DND-41 (cell line): ENCODE measurements at regions not wholly inside any gene's neighbourhood (a gene's known extent, or its start where the extent isn't known, plus 50 kb on each side); places are given as distances from the start of the nearest gene placed in this dataset.

Source experiments
- CTCF ChIP-seq: IDR thresholded peaks from 2 replicates; pipeline ENCODE4 v1.5.1; 2012; ENCODE audit warnings: borderline replicate concordance, low read length, moderate library complexity, mild to moderate bottlenecking; ENCODE audit not compliant: poor library complexity, severe bottlenecking; ENCODE audit errors: extremely low read depth
- EZH2 ChIP-seq: IDR thresholded peaks from 3 replicates; pipeline ENCODE4 v1.6.1; 2012; ENCODE audit warnings: borderline replicate concordance, low read depth, mild to moderate bottlenecking, moderate library complexity, low read length, inconsistent platforms; ENCODE audit not compliant: severe bottlenecking

GRCh38 chr18:45156946-45157345, 458.3 kb upstream of the SLC14A2 start:
- TF ChIP-seq CTCF (no peak), EZH2 (no peak)
